ENCODE measurements at regions not wholly inside any gene's neighbourhood (a gene's known extent, or its start where the extent isn't known, plus 50 kb on each side); places are given as distances from the start of the nearest gene placed in this dataset.

GRCh38 chr1:88210103-88210787 lies 473.8 kb upstream of the PKN2 start:
- intact Hi-C loops (cut with DNase I; ENCODE audit: low total_unique reads): no loop called here
- no peak for TF ChIP-seq EP300 (IDR thresholded peaks at IDR 0.05; ENCODE audit: low read depth)
- no peak for TF ChIP-seq CTCF (IDR thresholded peaks at IDR 0.05)
- no peak for TF ChIP-seq POLR2AphosphoS5 (IDR thresholded peaks at IDR 0.05)
- no peak for TF ChIP-seq POLR2A (IDR thresholded peaks at IDR 0.05)
- Histone ChIP-seq H3K4me3 (no peak overlapping the region), H3K27ac (no peak overlapping the region), H3K36me3 (no peaks in the 10 kb centered on the region), H3K4me1 (no peaks in the 10 kb centered on the region), H3K27me3 (no peaks in the 10 kb centered on the region), H3K9me3 (no peaks in the 10 kb centered on the region)
- in situ Hi-C loops (cut with MboI; ENCODE audit: low pct_ligation_motif_present in 1 of 4, low pct_unique_long_range_greater_than_20kb in 1 of 4, low sequenced_read_pairs in 3 of 4): no loop called here
- DNase-seq: no peak
- 56% methylated on average over 2 of the region's 2 CpGs; no CpG with 5 or more reads in 1 of the 2 donors for WGBS, 2 donors (ENCODE audit: low coverage in 1 of 2)

- Histone ChIP-seq H3K9me3 (no peaks in the 10 kb centered on the region), H3K4me1 (peaks cover 0 to 4% (median 0%) of the 10 kb centered on the region in 4 donors), H3K36me3 (no peaks in the 10 kb centered on the region), H3K27ac (peak overlapping the region in 1 of 4 donors; percentile 30), H3K4me3 (no peak overlapping the region), H3K27me3 (no peaks in the 10 kb centered on the region)
- in situ Hi-C loops (cut with MboI; ENCODE audit: low pct_ligation_motif_present in 1 of 4, low pct_unique_long_range_greater_than_20kb in 1 of 4, low sequenced_read_pairs in 3 of 4): no loop called here
- DNase-seq: no peak
- no peak for TF ChIP-seq POLR2AphosphoS5 (IDR thresholded peaks at IDR 0.05)
- TF ChIP-seq CTCF (IDR thresholded peaks at IDR 0.05): peak in 1 of 5 experiments; percentile 23
- no peak for TF ChIP-seq POLR2A (IDR thresholded peaks at IDR 0.05)
- TF ChIP-seq EP300 (IDR thresholded peaks at IDR 0.05; ENCODE audit: low read depth): no peak
- WGBS, 2 donors (ENCODE audit: low coverage in 1 of 2): 47 to 73% methylated on average over 4 of the region's 4 CpGs
- intact Hi-C loops (cut with DNase I; ENCODE audit: low total_unique reads): no loop called here
Observed at GRCh38 chr1:88216441-88216840, 467.6 kb upstream of the PKN2 start.

- in situ Hi-C loops (cut with MboI; ENCODE audit: low pct_ligation_motif_present in 1 of 4, low pct_unique_long_range_greater_than_20kb in 1 of 4, low sequenced_read_pairs in 3 of 4): no loop called here
- Histone ChIP-seq H3K9me3 (no peaks in the 10 kb centered on the region), H3K27me3 (no peaks in the 10 kb centered on the region), H3K27ac (no peak overlapping the region), H3K4me3 (no peak overlapping the region), H3K36me3 (no peaks in the 10 kb centered on the region), H3K4me1 (peaks cover 0 to 4% (median 0%) of the 10 kb centered on the region in 4 donors)
- DNase-seq: no peak
- no peak for TF ChIP-seq CTCF (IDR thresholded peaks at IDR 0.05)
- no peak for TF ChIP-seq POLR2A (IDR thresholded peaks at IDR 0.05)
- TF ChIP-seq POLR2AphosphoS5 (IDR thresholded peaks at IDR 0.05): no peak
- TF ChIP-seq EP300 (IDR thresholded peaks at IDR 0.05; ENCODE audit: low read depth): no peak
- 48 to 52% methylated on average over 2 of the region's 2 CpGs for WGBS, 2 donors (ENCODE audit: low coverage in 1 of 2)
- intact Hi-C loops (cut with DNase I; ENCODE audit: low total_unique reads): no loop called here
Observed at GRCh38 chr1:88217386-88217785, 466.7 kb upstream of the PKN2 start.

- Histone ChIP-seq H3K27me3 (no peaks in the 10 kb centered on the region), H3K9me3 (no peaks in the 10 kb centered on the region), H3K4me3 (no peak overlapping the region), H3K27ac (no peak overlapping the region), H3K4me1 (peaks cover 0 to 4% (median 0%) of the 10 kb centered on the region in 4 donors), H3K36me3 (no peaks in the 10 kb centered on the region)
- TF ChIP-seq CTCF (IDR thresholded peaks at IDR 0.05): no peak
- TF ChIP-seq POLR2AphosphoS5 (IDR thresholded peaks at IDR 0.05): no peak
- TF ChIP-seq EP300 (IDR thresholded peaks at IDR 0.05; ENCODE audit: low read depth): no peak
- TF ChIP-seq POLR2A (IDR thresholded peaks at IDR 0.05): no peak
- in situ Hi-C loops (cut with MboI; ENCODE audit: low pct_ligation_motif_present in 1 of 4, low pct_unique_long_range_greater_than_20kb in 1 of 4, low sequenced_read_pairs in 3 of 4): no loop called here
- WGBS, 2 donors (ENCODE audit: low coverage in 1 of 2): 78 to 85% methylated on average over 2 to 3 of the region's 3 CpGs
- intact Hi-C loops (cut with DNase I; ENCODE audit: low total_unique reads): no loop called here
- no peak for DNase-seq
Observed at GRCh38 chr1:88219521-88219920, 464.6 kb upstream of the PKN2 start.
